ENCODE measurements at regions not wholly inside any gene's neighbourhood (a gene's known extent, or its start where the extent isn't known, plus 50 kb on each side); places are given as distances from the start of the nearest gene placed in this dataset. TPM values are rescaled to one million over a fixed set of nuclear protein-coding genes. Genes with fewer than 3 reads are reported as not detected.
"Not testable (repeated sequence)": the region's sequence is repeated elsewhere in the genome, so short reads cannot be mapped to it uniquely, and the experiment has no call there.

DNA sequence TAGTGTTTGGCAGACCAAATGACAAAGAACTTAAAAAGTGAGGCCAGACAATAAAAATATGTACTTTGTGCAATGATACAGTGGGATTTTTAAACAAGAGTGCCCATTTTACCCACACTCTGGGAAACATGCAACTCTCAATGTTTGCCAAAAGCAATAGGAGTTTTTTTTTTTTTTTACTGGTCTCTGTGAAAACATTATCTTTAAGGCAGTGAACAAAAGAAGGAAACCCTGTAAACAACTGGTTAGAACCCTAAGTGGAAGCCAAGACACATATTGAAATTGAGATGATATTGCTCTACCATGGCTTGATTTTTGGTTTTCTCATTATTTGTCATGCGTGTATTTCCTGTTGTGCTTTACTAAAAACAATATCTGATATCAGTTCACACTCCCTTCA, 67.2 kb upstream of the PPP3CA start:
- Histone ChIP-seq H3K27ac (no peak overlapping the region), H3K36me3 (no peaks in the 10 kb centered on the region), H3K4me1 (no peaks in the 10 kb centered on the region), H3K27me3 (no peaks in the 10 kb centered on the region), H3K9me3 (no peaks in the 10 kb centered on the region), H3K4me3 (replicated peaks in 1 of 3) (no peak overlapping the region)
- intact Hi-C loops (cut with DNase I): no loop called here
- no peak for TF ChIP-seq POLR2A (IDR thresholded peaks at IDR 0.05)
- TF ChIP-seq CTCF (IDR thresholded peaks at IDR 0.05): no peak
- 83 to 91% methylated on average over 1 of the region's 1 CpG for WGBS, 2 donors
- no peak for DNase-seq

DNA sequence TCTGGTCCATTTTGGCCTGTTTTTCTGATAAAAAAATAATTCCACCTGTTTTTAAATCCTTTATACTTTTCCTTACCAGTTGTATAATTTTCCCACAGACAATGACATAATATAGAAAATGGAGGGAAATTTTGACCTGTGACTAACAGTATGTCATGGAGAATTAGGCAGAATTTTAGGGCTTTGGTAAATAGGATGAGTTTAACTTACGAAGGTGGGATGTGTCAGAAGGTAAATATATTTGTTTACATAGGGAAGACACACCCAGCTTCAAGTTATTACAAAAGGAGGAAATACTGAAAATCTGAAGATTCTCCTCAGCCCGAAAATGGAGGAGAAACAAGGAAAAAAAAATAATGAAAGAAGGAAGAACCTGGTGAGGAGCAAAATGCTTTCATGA, 64.6 kb upstream of the PPP3CA start:
- Histone ChIP-seq H3K36me3 (no peaks in the 10 kb centered on the region), H3K4me3 (replicated peaks in 1 of 3) (no peak overlapping the region)

DNA sequence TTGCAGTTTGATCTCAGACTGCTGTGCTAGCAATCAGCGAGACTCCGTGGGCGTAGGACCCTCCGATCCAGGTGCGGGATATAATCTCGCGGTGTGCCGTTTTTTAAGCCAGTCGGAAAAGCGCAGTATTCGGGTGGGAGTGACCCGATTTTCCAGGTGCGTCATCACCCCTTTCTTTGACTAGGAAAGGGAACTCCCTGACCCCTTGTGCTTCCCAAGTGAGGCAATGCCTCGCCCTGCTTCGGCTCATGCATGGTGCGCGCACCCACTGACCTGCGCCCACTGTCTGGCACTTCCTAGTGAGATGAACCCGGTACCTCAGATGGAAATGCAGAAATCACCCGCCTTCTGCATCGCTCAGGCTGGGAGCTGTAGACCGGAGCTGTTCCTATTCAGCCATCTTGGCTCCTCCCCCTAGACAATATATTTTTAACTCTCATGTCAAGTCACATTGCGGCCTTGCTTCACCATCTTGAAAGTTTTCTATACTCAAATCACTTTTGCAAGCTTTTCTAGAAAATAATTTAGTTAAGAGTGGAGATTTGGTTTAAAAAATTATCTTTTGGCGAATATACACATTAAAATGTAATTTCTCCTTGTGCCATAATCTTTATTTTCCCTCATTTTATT, 64.1 kb upstream of the PPP3CA start:
- H3K9me3 ChIP-seq; intact Hi-C loops (cut with DNase I); H3K36me3 ChIP-seq; H3K27ac ChIP-seq; H3K4me3 ChIP-seq (replicated peaks in 1 of 3); H3K27me3 ChIP-seq; H3K4me1 ChIP-seq; DNase-seq: not testable (repeated sequence)
- whole genome bisulfite sequencing, 2 donors: 98% methylated on average over 24 of the region's 24 CpGs

More for the DNA sequence above, 64.6 kb upstream of the PPP3CA start:
- Histone ChIP-seq H3K9me3 (no peaks in the 10 kb centered on the region), H3K27me3 (no peaks in the 10 kb centered on the region), H3K27ac (no peak overlapping the region), H3K4me1 (no peaks in the 10 kb centered on the region)
- WGBS, 2 donors: 91% methylated on average over 2 of the region's 2 CpGs
- no peak for DNase-seq
- TF ChIP-seq CTCF (IDR thresholded peaks at IDR 0.05) (no peak), POLR2A (IDR thresholded peaks at IDR 0.05) (no peak)
- intact Hi-C loops (cut with DNase I): no loop called here

DNA sequence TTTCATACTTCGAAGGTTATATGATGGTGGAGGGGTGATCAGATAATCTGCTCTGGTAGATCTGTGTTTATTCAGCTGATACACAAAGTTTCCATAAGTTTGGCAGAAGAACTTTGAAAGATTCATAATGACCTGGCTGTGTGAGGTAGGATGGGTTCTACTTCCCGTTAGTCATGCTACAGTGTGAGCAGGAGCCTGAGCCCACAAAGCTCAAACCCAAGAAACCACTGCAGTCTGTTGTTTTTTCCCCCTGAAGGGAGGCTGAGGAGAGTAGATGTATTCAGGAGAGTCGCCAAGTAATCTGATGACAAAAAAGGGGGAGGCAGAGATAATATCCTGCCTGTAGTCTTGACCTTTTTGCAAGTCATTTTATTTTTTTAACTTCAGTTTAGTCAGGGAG, 52.8 kb upstream of the PPP3CA start:
- no peak for TF ChIP-seq POLR2A (IDR thresholded peaks at IDR 0.05)
- TF ChIP-seq CTCF (IDR thresholded peaks at IDR 0.05): no peak
- Histone ChIP-seq H3K36me3 (no peaks in the 10 kb centered on the region), H3K9me3 (no peaks in the 10 kb centered on the region), H3K27me3 (no peaks in the 10 kb centered on the region), H3K27ac (no peak overlapping the region), H3K4me3 (replicated peaks in 1 of 3) (no peak overlapping the region), H3K4me1 (no peaks in the 10 kb centered on the region)
- 79 to 81% methylated on average over 3 of the region's 3 CpGs for WGBS, 2 donors
- no peak for DNase-seq
- intact Hi-C loops (cut with DNase I): no loop called here

DNA sequence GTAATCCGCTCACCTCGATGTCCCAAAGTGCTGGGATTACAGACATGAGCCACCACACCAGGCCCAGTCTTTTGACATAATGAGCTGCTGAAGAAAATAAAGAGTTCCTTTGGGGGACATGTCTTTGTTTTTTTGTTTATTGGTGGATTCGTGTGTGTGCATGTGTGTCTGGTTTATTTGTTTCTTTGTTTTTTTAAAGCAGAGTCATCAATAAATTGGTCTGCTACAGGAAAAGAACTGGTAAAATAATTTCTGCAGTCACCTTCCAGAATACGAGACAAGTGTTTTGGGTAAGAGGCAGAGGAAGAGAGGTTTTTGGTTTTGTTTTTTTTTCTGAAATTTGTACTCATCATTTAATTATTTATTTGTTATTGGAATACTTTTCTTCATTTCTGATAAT, 51.5 kb upstream of the PPP3CA start:
- Histone ChIP-seq H3K27me3 (no peaks in the 10 kb centered on the region), H3K36me3 (no peaks in the 10 kb centered on the region), H3K9me3 (no peaks in the 10 kb centered on the region), H3K4me1 (no peaks in the 10 kb centered on the region), H3K27ac (no peak overlapping the region), H3K4me3 (replicated peaks in 1 of 3) (no peak overlapping the region)
- TF ChIP-seq CTCF (IDR thresholded peaks at IDR 0.05) (no peak), POLR2A (IDR thresholded peaks at IDR 0.05) (no peak)
- intact Hi-C loops (cut with DNase I): no loop called here
- DNase-seq: no peak
- WGBS, 2 donors: 93 to 97% methylated on average over 4 of the region's 4 CpGs

Small RNAs in the stretch of these regions (small RNA-seq; reads per million reads assigned to genes)
- gene RNU6-462P: not detected
